ENCODE measurements at regions not wholly inside any gene's neighbourhood (a gene's known extent, or its start where the extent isn't known, plus 50 kb on each side); places are given as distances from the start of the nearest gene placed in this dataset.
A peak's percentile ranks its signal among the peaks of the same experiment; 100 is the strongest.

GRCh38 chr4:81590596-81590995 is 118.9 kb upstream of the RASGEF1B start:
- WGBS (ENCODE audit: insufficient coverage), result no CpG with 5 or more reads among the region's 1 CpG
- Histone ChIP-seq H3K27ac (ENCODE audit: low read depth in 1 of 2, low read length in 2 of 2) (no peak overlapping the region), H3K4me1 (ENCODE audit: control insufficient read depth in 1 of 2, insufficient read depth in 2 of 2, low read length in 2 of 2) (no peaks in the 10 kb centered on the region), H3K9ac (ENCODE audit: insufficient read depth, low read length, poor library complexity, severe bottlenecking) (no peak overlapping the region), H3K79me2 (ENCODE audit: insufficient read depth, low read length) (no peaks in the 10 kb centered on the region), H3K9me3 (replicated peaks in 1 of 2; ENCODE audit: control insufficient read depth in 1 of 2, insufficient read depth in 1 of 2, low read length in 2 of 2) (no peaks in the 10 kb centered on the region), H3K36me3 (replicated peaks in 1 of 2; ENCODE audit: control insufficient read depth in 1 of 2, insufficient read depth in 2 of 2, low read length in 2 of 2) (no peaks in the 10 kb centered on the region), H4K20me1 (ENCODE audit: insufficient read depth, low read length) (no peaks in the 10 kb centered on the region), H3K4me2 (replicated peaks; ENCODE audit: extremely low read depth, low read length, poor library complexity, severe bottlenecking) (no peak overlapping the region), H3K27me3 (ENCODE audit: control insufficient read depth in 2 of 2, insufficient read depth in 2 of 2, low read length in 2 of 2) (no peaks in the 10 kb centered on the region), H2AFZ (ENCODE audit: insufficient read depth, low read depth, low read length, poor library complexity, severe bottlenecking) (no peak overlapping the region), H3K4me3 (replicated peaks in 1 of 3; ENCODE audit: low read depth in 2 of 3, low read length in 3 of 3) (no peak overlapping the region)
- H3K9me3 Mint-ChIP-seq, result no peaks in the 10 kb centered on the region
- no peaks in the 10 kb centered on the region for H3K36me3 Mint-ChIP-seq
- H3K27me3 Mint-ChIP-seq (ENCODE audit: low read depth in 3 of 3), result peaks cover 0 to 2% (median 0%) of the 10 kb centered on the region in 3 donors
- no peak overlapping the region for H3K27ac Mint-ChIP-seq
- peaks cover 2% of the 10 kb centered on the region for H3K4me1 Mint-ChIP-seq
- TF ChIP-seq CTCF (IDR thresholded peaks at IDR 0.05), result no peak
- DNase-seq, result no peak
- H3K4me3 Mint-ChIP-seq, result no peak overlapping the region
- intact Hi-C loops (cut with micrococcal nuclease), result no loop called here

- Histone ChIP-seq H2AFZ (ENCODE audit: insufficient read depth, low read depth, low read length, poor library complexity, severe bottlenecking) (no peak overlapping the region), H3K4me3 (replicated peaks in 1 of 3; ENCODE audit: low read depth in 2 of 3, low read length in 3 of 3) (no peak overlapping the region), H3K4me2 (replicated peaks; ENCODE audit: extremely low read depth, low read length, poor library complexity, severe bottlenecking) (no peak overlapping the region), H3K9ac (ENCODE audit: insufficient read depth, low read length, poor library complexity, severe bottlenecking) (no peak overlapping the region), H3K27me3 (ENCODE audit: control insufficient read depth in 2 of 2, insufficient read depth in 2 of 2, low read length in 2 of 2) (no peaks in the 10 kb centered on the region), H3K27ac (ENCODE audit: low read depth in 1 of 2, low read length in 2 of 2) (no peak overlapping the region), H3K36me3 (replicated peaks in 1 of 2; ENCODE audit: control insufficient read depth in 1 of 2, insufficient read depth in 2 of 2, low read length in 2 of 2) (no peaks in the 10 kb centered on the region), H4K20me1 (ENCODE audit: insufficient read depth, low read length) (no peaks in the 10 kb centered on the region), H3K79me2 (ENCODE audit: insufficient read depth, low read length) (no peaks in the 10 kb centered on the region), H3K9me3 (replicated peaks in 1 of 2; ENCODE audit: control insufficient read depth in 1 of 2, insufficient read depth in 1 of 2, low read length in 2 of 2) (no peaks in the 10 kb centered on the region), H3K4me1 (ENCODE audit: control insufficient read depth in 1 of 2, insufficient read depth in 2 of 2, low read length in 2 of 2) (no peaks in the 10 kb centered on the region)
- no CpG with 5 or more reads among the region's 1 CpG for WGBS (ENCODE audit: insufficient coverage)
- TF ChIP-seq CTCF (IDR thresholded peaks at IDR 0.05), result no peak
- H3K27ac Mint-ChIP-seq, result no peak overlapping the region
- peaks cover 0 to 2% (median 0%) of the 10 kb centered on the region in 3 donors for H3K27me3 Mint-ChIP-seq (ENCODE audit: low read depth in 3 of 3)
- intact Hi-C loops (cut with micrococcal nuclease), result no loop called here
- H3K4me1 Mint-ChIP-seq, result no peaks in the 10 kb centered on the region
- peak in 1 of 3 donors; percentile 26 for DNase-seq
- H3K9me3 Mint-ChIP-seq, result no peaks in the 10 kb centered on the region
- no peaks in the 10 kb centered on the region for H3K36me3 Mint-ChIP-seq
- H3K4me3 Mint-ChIP-seq, result no peak overlapping the region
Measured at GRCh38 chr4:81589262-81589661, 117.6 kb upstream of the RASGEF1B start.

Data from CD14-positive monocyte (primary cell).